T-helper 1 cell treated with Interleukin-12 subunit alpha and Interleukin-12 subunit beta and Interleukin-4 antibody, amounts not matched to agents 30 ng/mL and 1 ng/mL, for 36 hours (primary cell): ENCODE measurements at regions not wholly inside any gene's neighbourhood (a gene's known extent, or its start where the extent isn't known, plus 50 kb on each side); places are given as distances from the start of the nearest gene placed in this dataset.

Experiments
- intact Hi-C: fragments of 100-400 bp; cut with micrococcal nuclease; formaldehyde crosslinking; loops from one replicate; pipeline ENCODE4 v1.15.1; 2024

- intact Hi-C loops: loop anchor here (5.0 kb wide), 4 partner anchors 121 to 394 kb away; partner anchors contain the start of genes ELMOD2 and SCOC
These were observed 97.1 kb upstream of the MAML3 start for GRCh38 chr4:140250989-140251552.

DNA sequence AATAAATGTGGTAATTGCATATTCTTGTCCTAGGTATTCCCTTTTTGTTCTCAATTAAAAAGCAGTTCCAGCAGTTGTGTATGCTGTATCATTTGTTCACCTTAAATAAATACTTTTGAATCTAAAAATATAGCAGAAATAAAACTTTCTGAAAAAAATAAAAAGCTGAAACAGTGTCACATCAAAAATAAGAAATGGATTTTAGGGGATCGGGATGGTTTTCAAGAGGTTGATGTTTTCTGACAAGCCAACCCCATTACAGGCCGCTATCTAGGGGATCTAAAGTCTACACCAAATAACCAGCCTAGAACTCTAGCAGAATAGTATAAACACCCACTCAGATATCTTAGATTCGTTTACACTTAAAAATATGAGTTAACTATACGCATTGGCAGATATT is 95.4 kb upstream of the MAML3 start:
- intact Hi-C loops: loop anchor here (1.0 kb wide), 1 partner anchor 95 kb away; the partner anchor contains the start of gene MAML3

GRCh38 chr4:140247237-140247636 is 93.3 kb upstream of the MAML3 start:
- intact Hi-C loops: no loop called here

GRCh38 chr4:140246216-140246615 is 92.2 kb upstream of the MAML3 start:
- intact Hi-C loops: no loop called here

- intact Hi-C loops: loop anchor here (5.0 kb wide), 1 partner anchor 142 kb away; no protein-coding TSS in a partner anchor
These were observed 90.3 kb upstream of the MAML3 start for GRCh38 chr4:140244328-140244727.

- intact Hi-C loops: loop anchor here (5.0 kb wide), 1 partner anchor 141 kb away; no protein-coding TSS in a partner anchor
These were observed 89.3 kb upstream of the MAML3 start for GRCh38 chr4:140243278-140243753.

GRCh38 chr4:140242357-140243277 is 88.6 kb upstream of the MAML3 start:
- intact Hi-C loops: loop anchor here (5.0 kb wide), 1 partner anchor 140 kb away; no protein-coding TSS in a partner anchor

DNA sequence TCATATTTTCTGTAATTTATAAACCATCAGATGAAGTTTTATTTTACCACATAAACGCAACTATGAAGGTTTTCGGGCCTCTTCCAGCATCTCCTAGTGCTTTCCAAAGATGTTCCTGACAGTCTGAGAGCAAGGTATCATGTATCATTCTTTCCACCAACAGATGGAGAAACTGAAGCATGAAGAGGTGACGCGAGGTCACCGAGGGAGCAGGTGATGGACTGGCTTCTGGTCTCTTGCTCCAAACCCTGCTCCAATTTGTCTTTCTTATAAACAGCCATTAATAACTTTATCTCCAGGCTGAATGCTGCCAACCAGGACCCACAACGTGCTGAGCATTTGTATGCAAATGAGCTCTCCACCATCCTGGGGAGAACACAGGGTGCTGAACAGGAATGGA is 86.3 kb upstream of the MAML3 start:
- intact Hi-C loops: loop anchor here (5.0 kb wide), 1 partner anchor 138 kb away; no protein-coding TSS in a partner anchor

DNA sequence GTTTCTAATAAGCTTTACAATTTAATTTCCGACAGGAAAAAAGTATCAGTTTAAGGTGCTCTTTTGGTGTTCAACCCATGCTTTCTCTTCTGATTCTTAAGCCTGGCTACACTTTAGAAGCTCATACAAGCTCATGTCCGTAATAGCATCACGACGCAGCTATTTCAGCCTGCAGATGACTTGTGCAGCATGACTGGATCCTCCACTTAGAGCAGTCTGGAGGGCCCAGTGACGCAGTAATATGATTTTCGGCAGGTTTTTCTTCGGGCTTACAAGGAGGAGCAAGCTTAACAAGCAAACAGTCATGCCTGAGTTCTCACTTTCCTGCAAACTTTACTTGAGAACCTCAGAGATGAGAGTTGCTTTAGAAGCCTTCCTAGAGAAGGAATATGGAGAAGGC is 85.3 kb upstream of the MAML3 start:
- intact Hi-C loops: no loop called here

DNA sequence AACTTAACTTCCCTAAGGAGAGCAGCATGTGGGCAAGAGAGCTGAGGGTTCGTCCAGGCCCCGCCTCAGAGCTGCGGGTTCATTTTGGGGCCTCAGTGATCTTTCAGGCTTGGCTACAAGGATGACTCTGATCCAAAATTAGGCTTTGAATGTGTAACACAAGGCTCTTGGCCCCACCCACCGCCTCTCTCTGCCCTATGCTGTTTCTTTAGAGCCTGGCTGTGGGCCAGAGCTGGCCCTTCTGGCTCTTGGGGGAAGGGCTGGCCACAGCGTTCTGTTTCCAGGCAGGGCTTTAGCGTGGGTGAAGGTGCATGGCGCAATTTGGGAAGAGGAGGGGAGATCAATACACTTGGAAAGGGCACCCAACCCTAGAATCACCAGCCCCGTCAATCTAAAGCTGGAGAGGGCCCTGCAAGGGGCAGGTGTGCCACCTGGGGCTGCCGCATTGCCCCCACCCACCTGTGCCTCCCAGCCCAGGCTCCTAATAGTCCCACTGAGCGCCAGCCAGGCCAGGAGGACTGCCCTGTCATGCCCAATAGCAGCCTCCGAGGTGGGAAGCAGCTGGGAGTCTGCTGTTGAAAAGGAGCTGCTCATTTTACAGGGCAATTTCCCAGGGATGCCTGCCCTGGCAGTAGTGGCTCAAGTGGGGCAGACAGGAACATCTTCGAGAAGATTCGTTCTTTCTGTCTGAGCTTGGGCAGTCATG is 84.5 kb upstream of the MAML3 start:
- intact Hi-C loops: no loop called here

DNA sequence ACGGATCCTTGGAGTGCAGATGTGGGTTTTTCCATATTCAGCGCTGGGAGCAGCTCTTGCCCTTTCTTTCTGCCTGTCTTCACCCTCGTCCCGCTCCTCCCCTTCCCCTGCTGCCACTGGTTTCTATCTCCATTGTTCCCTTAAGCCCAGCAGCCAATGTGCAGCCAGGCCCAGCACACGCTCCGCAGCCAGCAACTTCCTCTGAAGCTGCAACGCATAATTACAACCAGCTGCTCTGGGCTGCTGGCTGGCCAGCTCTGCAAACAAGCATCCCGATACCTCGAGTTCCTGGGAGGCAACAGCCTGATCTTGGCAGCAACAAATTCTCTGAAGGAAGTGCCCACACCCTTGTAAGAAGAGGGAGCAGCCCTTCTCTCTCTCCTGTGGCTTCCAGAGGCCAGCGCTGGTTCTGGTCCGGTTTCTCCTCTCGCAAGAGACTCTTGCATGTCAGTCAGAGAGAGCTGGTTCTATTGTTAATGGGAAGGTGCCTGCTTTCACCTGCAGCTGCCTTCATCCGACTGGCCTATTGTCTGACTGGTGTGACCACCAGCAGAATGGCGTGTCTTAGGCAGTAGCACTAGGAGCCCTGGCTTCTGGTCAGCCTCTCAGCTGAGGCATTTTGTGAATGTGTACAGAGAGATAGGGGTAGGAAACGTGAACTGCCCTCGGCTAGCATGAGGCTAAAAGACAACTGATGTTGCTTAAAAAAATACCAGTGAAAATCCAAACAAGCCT is 83.8 kb upstream of the MAML3 start:
- intact Hi-C loops: no loop called here

DNA sequence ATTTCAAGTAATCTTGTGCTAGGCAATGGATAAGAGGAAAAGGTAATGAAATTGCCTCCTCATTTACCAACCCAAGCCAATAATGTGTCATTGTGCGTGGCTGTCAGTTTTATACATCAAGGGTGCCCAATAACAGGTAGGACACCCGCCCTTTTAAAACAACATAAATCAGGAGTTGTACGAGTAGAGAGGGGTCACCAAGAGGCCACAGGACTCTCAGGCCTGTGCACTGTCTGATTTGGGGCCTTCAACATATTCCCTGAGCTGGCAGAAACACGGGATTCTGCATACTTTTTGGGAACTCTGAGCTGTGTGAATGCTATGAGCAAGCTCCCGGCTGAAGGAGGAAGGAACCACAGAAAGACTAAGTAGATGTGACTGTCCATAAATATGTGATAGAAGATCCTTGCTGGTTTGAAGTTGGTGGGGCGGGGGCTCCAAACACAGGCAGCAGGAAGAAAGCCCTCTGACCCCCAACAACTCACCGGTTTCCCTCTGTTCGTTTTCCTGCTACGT is 82.7 kb upstream of the MAML3 start:
- intact Hi-C loops: no loop called here

DNA sequence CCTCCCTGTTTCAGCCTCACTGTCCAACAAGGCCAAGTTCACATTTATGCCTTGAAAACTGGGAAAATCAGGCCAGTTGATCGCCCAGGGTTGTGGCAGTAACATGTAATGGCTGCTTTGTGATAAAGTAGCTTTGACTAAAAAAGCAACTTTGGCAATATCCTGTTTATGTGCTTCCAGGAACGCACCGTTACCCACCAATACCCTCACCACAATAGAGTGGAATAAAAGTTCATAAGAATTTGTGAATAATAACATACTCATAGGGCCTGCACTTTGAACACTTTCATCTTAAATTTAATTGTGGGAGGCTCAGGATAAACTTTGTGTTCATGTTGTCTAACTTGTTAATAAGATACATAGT is 80.7 kb upstream of the MAML3 start:
- intact Hi-C loops: loop anchor here (1.0 kb wide), 1 partner anchor 780 kb away; the partner anchor contains the start of gene RAB33B

- intact Hi-C loops: loop anchor here (1.0 kb wide), 1 partner anchor 780 kb away; the partner anchor contains the start of gene RAB33B
These were observed 80.1 kb upstream of the MAML3 start for GRCh38 chr4:140233791-140234696.

DNA sequence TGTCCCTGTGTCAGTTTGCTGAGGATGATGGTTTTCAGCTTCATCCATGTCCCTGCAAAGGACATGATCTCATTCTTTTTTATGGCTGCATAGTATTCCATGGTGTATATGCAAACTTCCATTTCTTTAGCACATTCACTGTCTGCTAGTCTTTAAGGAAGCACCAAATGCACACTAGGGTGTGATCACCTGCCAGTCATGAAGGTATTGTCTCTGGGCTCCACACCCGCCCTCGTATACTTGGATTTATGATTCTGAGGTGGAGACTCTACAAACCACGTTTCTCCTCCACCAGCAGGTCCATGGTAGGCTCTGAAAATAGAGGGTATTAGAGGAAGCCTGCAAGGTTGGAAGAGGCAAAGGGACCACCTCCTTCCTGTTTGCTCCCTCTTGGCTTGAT is 75.9 kb upstream of the MAML3 start:
- intact Hi-C loops: no loop called here

DNA sequence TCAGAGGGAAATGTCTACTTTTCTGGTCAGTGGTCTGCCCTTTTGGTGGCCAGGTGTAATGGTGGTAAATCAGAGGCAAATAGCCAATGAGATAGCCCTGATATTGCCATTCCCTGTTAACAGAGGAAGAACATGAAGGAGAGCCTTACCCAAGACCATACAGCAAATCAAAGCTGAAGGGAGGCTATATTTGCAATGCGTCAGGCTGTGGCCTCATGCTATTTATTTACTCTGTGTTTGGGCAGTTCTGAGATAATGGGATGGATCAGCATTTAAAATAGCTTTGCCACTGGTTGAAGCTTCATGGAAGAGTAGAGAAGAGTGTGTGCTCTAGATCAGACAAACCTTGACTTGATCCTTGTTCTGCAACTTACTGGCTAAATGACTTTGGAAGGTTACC is 73.3 kb upstream of the MAML3 start:
- intact Hi-C loops: no loop called here

- intact Hi-C loops: no loop called here
These were observed 69.2 kb upstream of the MAML3 start for GRCh38 chr4:140223056-140223810.

- intact Hi-C loops: no loop called here
These were observed 68.2 kb upstream of the MAML3 start for GRCh38 chr4:140222171-140222570.

DNA sequence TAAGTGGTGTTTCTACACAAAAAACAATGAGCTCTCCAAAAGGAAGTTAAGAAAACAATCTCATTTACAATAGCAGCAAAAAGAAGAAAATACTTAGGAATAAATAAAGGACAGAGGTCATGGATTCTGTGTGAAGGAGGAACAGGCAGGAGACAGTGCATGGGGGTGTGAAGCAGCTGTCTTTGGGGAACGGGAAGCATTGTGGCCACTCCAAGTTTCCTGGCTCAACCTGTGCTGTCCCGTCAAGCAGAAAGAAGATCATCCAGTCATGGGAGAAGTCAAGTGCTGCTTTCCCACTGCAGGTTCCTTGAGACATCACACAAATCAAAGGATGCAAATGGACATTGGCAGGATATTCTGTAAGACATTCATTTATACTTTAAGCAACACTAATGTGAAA is 66.1 kb upstream of the MAML3 start:
- intact Hi-C loops: no loop called here
